Muscle layer of colon (tissue), 2 donors: ENCODE measurements at regions not wholly inside any gene's neighbourhood (a gene's known extent, or its start where the extent isn't known, plus 50 kb on each side); places are given as distances from the start of the nearest gene placed in this dataset.
"Not testable (repeated sequence)": the region's sequence is repeated elsewhere in the genome, so short reads cannot be mapped to it uniquely, and the experiment has no call there.

Experiments
- H3K27ac ChIP-seq: one replicate; pipeline ENCODE4 v1.7.0; 2013; ENCODE audit warnings: low read depth, mild to moderate bottlenecking, low read length, moderate library complexity
- H3K27me3 ChIP-seq, 2 donors: one replicate each; pipeline ENCODE4 v1.7.0; 2013; ENCODE audit warnings: low read length in 2 of 2, mild to moderate bottlenecking in 2 of 2; ENCODE audit not compliant: insufficient read depth in 2 of 2, control insufficient read depth in 1 of 2
- H3K36me3 ChIP-seq: one replicate; pipeline ENCODE4 v1.7.0; 2013; ENCODE audit warnings: mild to moderate bottlenecking, low read length; ENCODE audit not compliant: insufficient read depth
- H3K4me1 ChIP-seq: one replicate; pipeline ENCODE4 v1.7.0; 2013; ENCODE audit warnings: mild to moderate bottlenecking, low read length; ENCODE audit not compliant: insufficient read depth
- H3K4me3 ChIP-seq, 2 donors: one replicate each; pipeline ENCODE4 v1.7.0; 2013; ENCODE audit warnings: low read length in 2 of 2, low read depth in 1 of 2, mild to moderate bottlenecking in 1 of 2, moderate library complexity in 1 of 2
- H3K9ac ChIP-seq: one replicate; pipeline ENCODE4 v1.7.0; 2013; ENCODE audit warnings: low read length
- H3K9me3 ChIP-seq: one replicate; pipeline ENCODE4 v1.7.0; 2013; ENCODE audit warnings: mild to moderate bottlenecking, low read length
- donor health status: abdominal sarcoma.
- donor health status: Adenocarcinoma of cecum.

DNA sequence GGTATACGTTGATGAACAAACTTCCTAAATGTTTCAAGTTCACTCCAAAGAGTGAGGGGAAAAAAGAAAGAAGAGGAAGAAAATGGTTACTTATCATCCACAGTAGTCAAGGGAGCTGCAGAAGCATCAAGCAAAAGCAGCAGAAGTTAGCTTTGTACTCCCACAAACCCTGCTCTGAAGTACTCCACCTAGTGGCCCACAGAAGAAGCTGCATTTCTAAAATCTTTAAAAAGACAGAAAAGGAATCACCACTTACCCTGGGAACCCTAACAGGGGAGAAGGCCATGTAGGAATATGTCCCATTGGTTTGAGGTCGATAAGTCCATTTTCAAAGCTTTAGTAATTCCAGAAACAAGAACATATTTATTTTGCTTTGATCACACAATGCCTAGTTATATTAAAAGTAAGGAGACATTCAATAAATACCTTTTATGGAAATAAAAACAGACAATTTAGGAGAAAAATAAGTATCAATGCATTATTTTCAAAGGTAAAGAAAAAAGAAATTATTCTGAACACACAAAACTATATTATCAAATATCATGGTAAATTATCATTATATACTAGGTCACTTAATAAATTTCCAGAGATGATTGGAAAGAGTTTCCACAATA lies 900.5 kb upstream of the DEFB115 start:
- H3K27ac ChIP-seq, H3K4me1 ChIP-seq, H3K9ac ChIP-seq, H3K36me3 ChIP-seq, H3K9me3 ChIP-seq, H3K27me3 ChIP-seq, H3K4me3 ChIP-seq: not testable (repeated sequence)

DNA sequence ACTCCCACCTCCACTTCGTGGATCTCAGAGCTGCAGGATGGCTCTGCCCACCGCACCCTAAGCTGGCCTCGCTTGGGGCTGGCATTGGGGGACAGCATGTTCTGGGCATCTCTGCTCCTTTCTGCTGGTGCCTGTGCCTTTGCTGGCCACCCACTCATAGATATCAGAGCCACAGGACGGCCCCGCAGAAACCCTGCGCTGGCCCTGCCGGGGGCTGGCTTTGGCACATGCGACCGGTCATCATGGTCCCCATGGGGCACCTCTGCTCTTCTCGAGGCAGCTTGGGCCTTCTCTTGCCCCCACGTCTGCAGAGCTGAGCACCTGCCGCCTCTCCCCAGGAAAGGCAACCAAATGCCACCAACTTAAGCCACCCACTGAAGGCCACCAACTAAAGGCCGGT lies 895.7 kb upstream of the DEFB115 start:
- not testable (repeated sequence) for H3K9me3 ChIP-seq, H3K27ac ChIP-seq, H3K36me3 ChIP-seq, H3K27me3 ChIP-seq, H3K9ac ChIP-seq, H3K4me3 ChIP-seq, H3K4me1 ChIP-seq

DNA sequence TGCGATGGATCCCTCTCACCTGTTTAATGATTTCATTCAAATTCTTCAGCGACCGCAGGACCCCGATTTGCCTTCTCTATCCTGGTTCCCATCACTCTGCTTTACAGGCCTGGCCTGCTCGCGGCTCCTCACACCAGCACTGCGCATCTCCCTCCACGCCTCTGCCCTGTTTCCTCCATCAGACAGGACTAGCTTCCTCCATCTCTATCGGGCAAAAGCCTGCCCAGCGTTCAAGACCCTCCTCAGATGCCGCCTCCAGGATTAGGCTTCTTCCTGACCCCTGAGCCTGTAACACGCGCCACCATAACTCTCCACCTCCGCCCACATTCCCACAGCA lies 881.1 kb upstream of the DEFB115 start:
- not testable (repeated sequence) for H3K36me3 ChIP-seq, H3K4me1 ChIP-seq, H3K9ac ChIP-seq, H3K27me3 ChIP-seq, H3K27ac ChIP-seq, H3K9me3 ChIP-seq
- peak overlapping the region; percentile 23 to 38 for H3K4me3 ChIP-seq

DNA sequence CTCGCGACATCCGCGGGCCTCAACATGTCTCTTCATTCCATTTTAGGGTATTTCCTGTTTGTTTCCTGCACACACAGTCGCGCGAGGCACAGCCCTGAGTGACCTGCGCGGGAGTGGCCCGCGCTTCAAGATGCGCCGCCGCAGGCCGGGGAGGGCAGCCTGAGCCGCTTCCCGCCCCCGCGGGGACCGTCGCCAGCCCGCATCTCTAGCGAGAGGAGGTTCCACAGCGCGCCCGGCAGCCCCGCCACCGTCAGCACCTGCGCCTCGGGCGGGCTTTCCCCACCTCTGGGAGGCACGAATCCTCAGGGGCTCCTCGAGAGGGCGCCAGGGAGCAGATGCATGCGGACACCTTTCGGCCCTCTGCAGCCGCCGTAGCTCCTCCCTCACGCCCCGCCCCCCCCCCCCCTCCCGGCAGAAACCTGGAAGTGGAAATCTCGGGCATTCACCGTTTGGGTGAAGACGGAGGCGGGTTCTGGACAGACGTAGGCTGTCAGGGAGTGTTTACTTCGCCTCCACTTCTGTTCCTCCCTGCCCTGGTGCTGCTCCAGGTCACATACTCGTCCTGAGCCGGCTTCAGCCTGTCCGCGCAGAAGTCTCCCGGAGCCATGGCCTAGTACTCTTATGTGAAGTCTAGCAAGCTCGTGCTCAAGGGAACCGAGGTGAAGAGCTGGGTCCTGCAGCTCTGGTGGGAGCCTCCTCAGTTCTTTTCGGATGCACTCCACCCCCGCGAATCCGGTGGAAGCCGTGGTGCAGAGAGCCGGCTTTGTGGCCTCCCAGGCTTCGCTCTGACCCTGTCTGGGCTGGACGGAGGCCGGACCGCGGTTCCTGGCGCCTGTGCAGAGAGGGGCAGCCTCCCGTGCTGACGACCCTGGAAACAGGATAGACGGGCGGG lies 880.5 kb upstream of the DEFB115 start:
- Histone ChIP-seq H3K27ac (no peak overlapping the region), H3K36me3 (no peaks in the 10 kb centered on the region), H3K27me3 (no peaks in the 10 kb centered on the region), H3K9ac (no peak overlapping the region), H3K4me1 (no peaks in the 10 kb centered on the region), H3K9me3 (no peaks in the 10 kb centered on the region), H3K4me3 (peak overlapping the region; percentile 70 to 74)

DNA sequence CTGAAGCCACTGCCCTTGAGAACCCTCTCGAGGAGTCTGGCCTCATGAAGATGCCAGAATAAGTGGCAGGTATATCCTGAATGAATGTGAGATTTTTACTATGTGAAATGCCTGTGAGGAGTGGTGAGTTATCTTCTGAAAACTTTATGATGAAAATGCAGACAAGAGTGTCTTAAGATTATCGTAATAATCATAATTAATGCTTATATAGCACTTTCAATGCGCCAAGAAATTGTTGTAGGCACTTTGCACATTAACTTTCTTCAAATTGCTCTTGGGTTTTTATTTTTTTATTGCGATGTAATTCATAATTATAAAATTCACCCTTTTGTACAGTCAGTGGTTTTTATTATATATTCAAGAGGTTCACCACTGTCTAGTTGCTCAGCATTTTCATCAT lies 879.1 kb upstream of the DEFB115 start:
- H3K4me3 ChIP-seq, H3K36me3 ChIP-seq, H3K27me3 ChIP-seq, H3K9ac ChIP-seq, H3K27ac ChIP-seq, H3K9me3 ChIP-seq, H3K4me1 ChIP-seq: not testable (repeated sequence)

DNA sequence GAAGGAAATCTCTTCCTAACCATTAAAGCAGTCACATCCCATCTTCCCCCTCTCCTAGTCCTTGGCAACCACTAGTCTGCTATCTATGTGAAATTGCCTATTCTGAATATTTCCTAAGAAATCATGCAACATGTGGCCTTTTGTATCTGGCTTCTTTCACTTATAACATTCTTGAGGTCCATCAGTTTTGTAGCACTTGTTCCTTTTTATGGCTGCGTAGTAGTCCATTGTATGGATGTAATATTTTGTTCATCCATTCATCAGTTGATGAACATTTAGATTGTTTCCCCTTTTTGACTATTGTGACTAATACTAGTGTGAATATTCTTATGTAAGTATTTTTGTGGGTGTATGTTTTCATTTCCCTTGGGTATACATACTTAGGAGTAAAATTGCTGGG lies 878.7 kb upstream of the DEFB115 start:
- not testable (repeated sequence) for H3K27me3 ChIP-seq, H3K4me3 ChIP-seq, H3K36me3 ChIP-seq, H3K9me3 ChIP-seq, H3K4me1 ChIP-seq, H3K27ac ChIP-seq, H3K9ac ChIP-seq

DNA sequence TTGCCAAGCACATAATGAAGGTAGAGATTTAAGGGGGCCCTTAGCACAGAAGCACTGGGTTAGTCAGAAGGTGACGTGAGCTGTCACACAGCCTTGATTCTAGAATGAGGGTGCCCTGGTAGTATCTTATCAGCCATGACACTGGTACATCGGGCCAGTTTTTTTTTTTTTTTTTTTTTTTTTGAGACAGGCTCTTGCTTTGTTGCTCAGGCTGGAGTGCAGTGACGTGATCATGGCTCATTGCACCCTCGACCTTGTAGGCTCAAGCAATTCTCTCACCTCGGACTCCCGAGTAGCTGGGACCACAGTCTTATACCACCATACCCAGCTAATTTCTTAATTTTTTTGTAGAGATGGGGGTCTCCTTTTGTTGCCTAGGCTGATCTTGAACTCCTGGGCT lies 872.6 kb upstream of the DEFB115 start:
- not testable (repeated sequence) for H3K9me3 ChIP-seq, H3K9ac ChIP-seq, H3K4me1 ChIP-seq, H3K36me3 ChIP-seq, H3K27ac ChIP-seq, H3K27me3 ChIP-seq, H3K4me3 ChIP-seq

DNA sequence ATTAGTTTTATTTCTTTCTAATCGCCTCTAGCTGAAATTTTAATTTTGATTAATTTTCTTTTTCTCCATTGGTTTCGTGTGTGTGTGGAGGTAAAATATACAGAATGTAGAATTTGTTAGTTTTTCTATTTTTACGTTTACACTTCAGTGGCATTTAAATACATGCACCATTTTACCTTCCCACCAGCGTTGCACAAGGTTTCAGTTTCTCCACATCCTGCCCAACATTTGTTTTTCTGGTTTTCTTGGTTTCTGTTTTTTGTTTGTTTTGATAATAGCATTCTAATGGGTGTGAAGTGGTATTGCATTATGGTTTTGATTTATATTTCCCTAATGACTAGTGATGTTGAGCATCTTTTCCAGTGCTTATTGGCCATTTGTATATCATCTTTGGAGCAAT lies 871.4 kb upstream of the DEFB115 start:
- H3K27ac ChIP-seq, H3K9ac ChIP-seq, H3K9me3 ChIP-seq, H3K36me3 ChIP-seq, H3K4me3 ChIP-seq, H3K27me3 ChIP-seq, H3K4me1 ChIP-seq: not testable (repeated sequence)

DNA sequence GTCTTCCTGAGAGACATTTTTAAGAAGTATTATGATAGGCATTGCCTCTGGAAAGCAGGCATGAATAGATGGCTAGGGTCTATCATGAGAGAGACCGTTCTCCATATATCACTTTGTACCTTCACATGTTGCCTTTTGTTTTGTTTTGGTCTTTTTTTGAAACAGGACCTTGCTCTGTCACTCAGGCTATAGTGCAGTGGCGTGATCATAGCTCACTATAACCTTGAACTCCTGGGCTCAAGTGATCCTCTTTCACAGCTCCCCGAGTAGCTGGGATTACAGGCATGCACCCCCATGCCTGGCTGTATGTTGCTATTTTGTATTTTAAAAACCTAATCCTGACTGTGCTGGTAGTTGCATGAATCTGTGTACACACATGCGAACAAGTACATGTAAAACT lies 869.6 kb upstream of the DEFB115 start:
- H3K4me1 ChIP-seq, H3K36me3 ChIP-seq, H3K9me3 ChIP-seq, H3K27me3 ChIP-seq, H3K9ac ChIP-seq, H3K27ac ChIP-seq, H3K4me3 ChIP-seq: not testable (repeated sequence)

DNA sequence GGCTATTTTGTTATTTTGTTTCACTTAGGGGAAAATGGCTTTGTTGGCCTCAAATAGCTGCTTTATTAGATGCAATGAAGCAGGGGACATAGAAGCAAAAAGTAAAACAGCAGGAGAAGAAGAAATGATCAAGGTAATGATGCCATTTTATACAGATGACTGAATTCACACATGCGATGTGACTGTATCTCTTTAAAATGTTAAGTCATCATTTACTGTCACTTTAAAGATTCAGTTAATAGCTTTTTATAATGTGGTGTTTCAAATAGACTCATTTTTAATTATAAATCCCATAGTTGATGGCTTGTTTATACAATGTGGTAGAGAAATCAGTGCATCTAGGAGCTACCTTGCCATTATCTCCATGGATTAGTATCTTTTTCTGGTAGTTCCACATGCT lies 863.9 kb upstream of the DEFB115 start:
- H3K4me3 ChIP-seq, H3K36me3 ChIP-seq, H3K9ac ChIP-seq, H3K9me3 ChIP-seq, H3K27ac ChIP-seq, H3K27me3 ChIP-seq, H3K4me1 ChIP-seq: not testable (repeated sequence)

DNA sequence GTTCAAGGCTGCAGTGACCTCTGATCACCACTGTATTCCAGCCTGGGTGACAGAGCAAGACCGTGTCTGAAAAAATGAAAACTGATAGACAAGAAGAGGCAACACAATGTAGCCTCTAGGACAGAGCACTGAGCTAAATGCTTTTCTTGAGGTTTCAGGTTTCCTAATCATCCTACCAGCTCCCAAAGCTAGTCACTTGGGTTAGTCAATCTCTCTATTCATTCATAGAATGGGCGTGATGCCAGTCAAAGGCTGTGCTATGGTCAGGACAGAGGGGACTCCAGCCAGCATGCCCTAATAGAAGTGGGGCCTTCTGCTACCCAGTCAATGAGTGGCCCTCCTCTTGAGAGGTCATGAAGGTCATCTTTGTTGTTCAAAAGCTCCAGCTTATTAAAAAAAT lies 860.4 kb upstream of the DEFB115 start:
- not testable (repeated sequence) for H3K9ac ChIP-seq, H3K27ac ChIP-seq, H3K4me1 ChIP-seq, H3K27me3 ChIP-seq, H3K9me3 ChIP-seq, H3K4me3 ChIP-seq, H3K36me3 ChIP-seq

DNA sequence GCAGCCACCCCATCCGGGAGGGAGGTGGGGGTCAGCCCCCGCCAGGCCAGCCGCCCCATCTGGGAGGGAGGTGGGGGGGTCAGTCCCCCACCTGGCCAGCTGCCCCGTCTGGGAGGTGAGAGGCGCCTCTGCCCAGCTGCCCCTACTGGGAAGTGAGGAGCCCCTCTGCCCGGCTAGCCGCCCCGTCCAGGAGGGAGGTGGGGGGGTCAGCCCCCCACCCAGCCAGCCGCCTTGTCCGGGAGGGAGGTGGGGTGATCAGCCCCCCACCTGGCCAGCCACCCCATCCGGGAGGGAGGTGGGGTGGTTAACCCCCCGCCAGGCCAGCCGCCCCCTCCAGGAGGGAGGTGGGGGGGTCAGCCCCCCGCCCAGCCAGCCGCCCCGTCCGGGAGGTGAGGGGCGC lies 852.4 kb upstream of the DEFB115 start:
- H3K27ac ChIP-seq, H3K27me3 ChIP-seq, H3K4me1 ChIP-seq, H3K9me3 ChIP-seq, H3K9ac ChIP-seq, H3K4me3 ChIP-seq, H3K36me3 ChIP-seq: not testable (repeated sequence)
